ENCODE measurements at regions not wholly inside any gene's neighbourhood (a gene's known extent, or its start where the extent isn't known, plus 50 kb on each side); places are given as distances from the start of the nearest gene placed in this dataset.

DNA sequence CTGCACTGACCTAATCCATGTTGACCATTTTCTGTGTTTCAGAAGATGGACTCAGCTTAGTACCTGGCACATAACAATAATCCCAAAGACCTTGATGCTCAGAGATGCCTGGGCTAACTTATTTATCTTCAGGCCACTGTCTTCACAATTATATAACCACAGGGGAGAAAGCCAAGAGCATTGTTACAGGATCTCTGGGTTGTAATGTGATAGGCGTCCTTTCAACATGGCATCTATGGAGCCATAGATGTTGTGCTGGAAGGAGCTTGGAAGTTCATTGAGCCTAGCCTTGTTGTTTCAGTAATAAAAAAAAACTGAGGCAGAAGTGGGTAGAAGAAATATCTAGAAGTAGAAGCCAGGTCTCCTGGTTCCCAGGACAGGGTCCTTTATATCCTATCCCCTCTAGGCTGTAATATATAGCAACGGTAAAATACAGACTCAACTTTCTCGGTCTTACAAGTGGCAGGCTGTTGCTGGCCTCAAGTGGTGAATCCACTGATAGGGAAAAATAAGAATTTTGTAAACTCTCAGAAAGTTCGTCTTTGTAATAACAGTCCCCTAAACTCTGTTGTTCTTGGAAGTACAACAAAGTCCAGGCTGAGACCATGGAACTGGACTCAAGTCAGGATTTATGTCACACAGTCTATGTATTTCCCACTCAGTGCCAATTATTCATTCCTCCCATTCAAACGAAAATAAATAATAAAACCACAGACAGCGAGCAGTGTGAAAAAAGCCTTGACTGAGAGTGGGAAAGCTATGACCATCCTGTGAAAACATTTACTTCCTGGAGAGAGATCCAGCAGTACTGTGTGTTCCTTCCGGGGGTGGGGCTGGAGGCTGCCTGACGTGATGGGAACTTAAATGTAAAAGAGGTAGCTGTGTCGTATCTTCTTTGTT is 277.6 kb downstream of the REEP3 start:
- H3K9me3 ChIP-seq (ENCODE audit: control insufficient read depth in 2 of 2, insufficient read depth in 1 of 2, low read depth in 1 of 2, low read length in 1 of 2): no peaks in the 10 kb centered on the region
- H3K4me1 ChIP-seq (ENCODE audit: control insufficient read depth in 2 of 2, insufficient read depth in 2 of 2, low read length in 1 of 2): no peaks in the 10 kb centered on the region
- no peaks in the 10 kb centered on the region for H3K36me3 ChIP-seq (ENCODE audit: control insufficient read depth in 2 of 2, insufficient read depth in 2 of 2, low read length in 1 of 2)
- H3K27ac ChIP-seq (ENCODE audit: low read depth in 2 of 2, low read length in 1 of 2): no peak overlapping the region
- 33 to 38% methylated on average over 9 of the region's 9 CpGs for WGBS, 2 donors
- H3K27me3 ChIP-seq (ENCODE audit: control insufficient read depth in 1 of 2, insufficient read depth in 2 of 2, low read length in 2 of 2): no peaks in the 10 kb centered on the region
- no peak overlapping the region for H3K4me3 ChIP-seq (ENCODE audit: low read depth in 1 of 2, low read length in 2 of 2)

DNA sequence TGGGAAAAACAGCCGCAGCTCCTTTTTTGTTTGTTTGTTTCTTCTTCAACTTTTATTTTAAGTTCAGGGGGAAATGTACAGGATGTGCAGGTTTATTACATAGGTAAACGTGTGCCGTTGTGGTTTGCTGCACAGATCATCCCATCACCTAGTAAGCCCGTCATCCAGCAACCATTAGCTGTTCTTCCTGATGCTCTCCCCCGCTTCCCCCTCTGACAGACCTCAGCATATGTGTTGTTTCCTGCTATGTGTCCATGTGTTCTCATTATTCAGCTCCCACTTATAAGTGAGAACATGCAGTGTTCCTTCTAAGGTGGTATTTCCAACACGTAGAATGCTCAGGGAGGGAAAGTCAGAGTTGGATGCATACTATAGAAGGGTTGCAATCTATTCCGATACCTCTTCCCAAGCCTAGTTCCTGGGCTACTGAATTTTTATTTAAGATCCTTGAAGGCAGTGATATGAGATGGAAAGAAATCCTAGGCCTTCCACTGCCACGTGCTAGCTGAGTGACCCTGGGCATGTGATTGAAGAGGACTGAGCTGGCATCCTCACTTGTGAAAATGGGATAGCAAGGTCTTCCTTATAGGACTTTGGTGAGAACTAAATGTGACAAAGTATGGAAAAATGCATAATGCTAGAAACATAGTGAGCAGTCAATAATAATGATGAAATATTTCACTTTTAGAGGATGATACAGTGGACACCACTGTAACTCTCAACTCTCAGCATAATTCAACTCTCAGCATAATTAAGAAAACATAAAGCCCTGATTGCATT is 278.5 kb downstream of the REEP3 start:
- no peaks in the 10 kb centered on the region for H3K9me3 ChIP-seq (ENCODE audit: control insufficient read depth in 2 of 2, insufficient read depth in 1 of 2, low read depth in 1 of 2, low read length in 1 of 2)
- WGBS, 2 donors: 54 to 55% methylated on average over 8 of the region's 8 CpGs

GRCh38 chr10:63801166-63801565 is 280.0 kb downstream of the REEP3 start:
- 31 to 36% methylated on average over 4 of the region's 4 CpGs for WGBS, 2 donors
- Histone ChIP-seq H3K36me3 (ENCODE audit: control insufficient read depth in 2 of 2, insufficient read depth in 2 of 2, low read length in 1 of 2) (no peaks in the 10 kb centered on the region), H3K9me3 (ENCODE audit: control insufficient read depth in 2 of 2, insufficient read depth in 1 of 2, low read depth in 1 of 2, low read length in 1 of 2) (no peaks in the 10 kb centered on the region), H3K27ac (ENCODE audit: low read depth in 2 of 2, low read length in 1 of 2) (no peak overlapping the region), H3K4me1 (ENCODE audit: control insufficient read depth in 2 of 2, insufficient read depth in 2 of 2, low read length in 1 of 2) (no peaks in the 10 kb centered on the region), H3K27me3 (ENCODE audit: control insufficient read depth in 1 of 2, insufficient read depth in 2 of 2, low read length in 2 of 2) (no peaks in the 10 kb centered on the region), H3K4me3 (ENCODE audit: low read depth in 1 of 2, low read length in 2 of 2) (no peak overlapping the region)

More for the DNA sequence above, 278.5 kb downstream of the REEP3 start:
- no peak overlapping the region for H3K4me3 ChIP-seq (ENCODE audit: low read depth in 1 of 2, low read length in 2 of 2)
- no peaks in the 10 kb centered on the region for H3K4me1 ChIP-seq (ENCODE audit: control insufficient read depth in 2 of 2, insufficient read depth in 2 of 2, low read length in 1 of 2)
- no peaks in the 10 kb centered on the region for H3K27me3 ChIP-seq (ENCODE audit: control insufficient read depth in 1 of 2, insufficient read depth in 2 of 2, low read length in 2 of 2)
- H3K27ac ChIP-seq (ENCODE audit: low read depth in 2 of 2, low read length in 1 of 2): peak overlapping the region in 1 of 2 donors; percentile 1
- H3K36me3 ChIP-seq (ENCODE audit: control insufficient read depth in 2 of 2, insufficient read depth in 2 of 2, low read length in 1 of 2): no peaks in the 10 kb centered on the region

DNA sequence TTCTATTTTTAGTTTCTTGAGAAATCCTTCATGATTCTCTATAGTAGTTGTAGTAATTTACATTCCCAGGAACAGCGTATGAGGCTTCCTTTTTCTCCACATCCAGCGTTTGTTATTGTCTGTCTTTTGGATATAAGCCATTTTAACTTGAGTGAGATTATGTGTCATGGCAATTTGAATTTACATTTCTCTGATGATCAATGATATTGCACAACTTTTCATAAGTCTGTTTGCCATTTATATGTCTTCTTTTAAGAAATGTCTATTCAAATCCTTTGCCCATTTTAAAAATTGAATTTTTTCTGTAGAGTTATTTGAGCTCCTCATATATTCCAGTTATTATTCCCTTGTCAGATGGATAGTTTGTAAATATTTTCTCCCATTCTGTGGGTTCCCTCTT is 285.1 kb downstream of the REEP3 start:
- Histone ChIP-seq H3K4me1 (ENCODE audit: control insufficient read depth in 2 of 2, insufficient read depth in 2 of 2, low read length in 1 of 2) (no peaks in the 10 kb centered on the region), H3K36me3 (ENCODE audit: control insufficient read depth in 2 of 2, insufficient read depth in 2 of 2, low read length in 1 of 2) (no peaks in the 10 kb centered on the region), H3K4me3 (ENCODE audit: low read depth in 1 of 2, low read length in 2 of 2) (no peak overlapping the region), H3K27ac (ENCODE audit: low read depth in 2 of 2, low read length in 1 of 2) (no peak overlapping the region), H3K9me3 (ENCODE audit: control insufficient read depth in 2 of 2, insufficient read depth in 1 of 2, low read depth in 1 of 2, low read length in 1 of 2) (no peaks in the 10 kb centered on the region), H3K27me3 (ENCODE audit: control insufficient read depth in 1 of 2, insufficient read depth in 2 of 2, low read length in 2 of 2) (no peaks in the 10 kb centered on the region)
- 29 to 44% methylated on average over 2 of the region's 2 CpGs for WGBS, 2 donors

GRCh38 chr10:63812501-63812900 is 291.3 kb downstream of the REEP3 start:
- Histone ChIP-seq H3K9me3 (ENCODE audit: control insufficient read depth in 2 of 2, insufficient read depth in 1 of 2, low read depth in 1 of 2, low read length in 1 of 2) (no peaks in the 10 kb centered on the region), H3K4me1 (ENCODE audit: control insufficient read depth in 2 of 2, insufficient read depth in 2 of 2, low read length in 1 of 2) (no peaks in the 10 kb centered on the region), H3K27me3 (ENCODE audit: control insufficient read depth in 1 of 2, insufficient read depth in 2 of 2, low read length in 2 of 2) (no peaks in the 10 kb centered on the region), H3K27ac (ENCODE audit: low read depth in 2 of 2, low read length in 1 of 2) (no peak overlapping the region), H3K36me3 (ENCODE audit: control insufficient read depth in 2 of 2, insufficient read depth in 2 of 2, low read length in 1 of 2) (no peaks in the 10 kb centered on the region), H3K4me3 (ENCODE audit: low read depth in 1 of 2, low read length in 2 of 2) (no peak overlapping the region)
- WGBS, 2 donors: 70 to 75% methylated on average over 1 of the region's 2 CpGs

GRCh38 chr10:63819753-63820329 is 298.6 kb downstream of the REEP3 start:
- no peak overlapping the region for H3K4me3 ChIP-seq (ENCODE audit: low read depth in 1 of 2, low read length in 2 of 2)
- H3K36me3 ChIP-seq (ENCODE audit: control insufficient read depth in 2 of 2, insufficient read depth in 2 of 2, low read length in 1 of 2): no peaks in the 10 kb centered on the region
- H3K27me3 ChIP-seq (ENCODE audit: control insufficient read depth in 1 of 2, insufficient read depth in 2 of 2, low read length in 2 of 2): no peaks in the 10 kb centered on the region
- H3K9me3 ChIP-seq (ENCODE audit: control insufficient read depth in 2 of 2, insufficient read depth in 1 of 2, low read depth in 1 of 2, low read length in 1 of 2): no peaks in the 10 kb centered on the region
- 5 to 9% methylated on average over 3 of the region's 3 CpGs for WGBS, 2 donors
- no peaks in the 10 kb centered on the region for H3K4me1 ChIP-seq (ENCODE audit: control insufficient read depth in 2 of 2, insufficient read depth in 2 of 2, low read length in 1 of 2)
- no peak overlapping the region for H3K27ac ChIP-seq (ENCODE audit: low read depth in 2 of 2, low read length in 1 of 2)

- WGBS, 2 donors: 65 to 75% methylated on average over 5 of the region's 5 CpGs
Observed at GRCh38 chr10:63822496-63822895, 301.3 kb downstream of the REEP3 start.

DNA sequence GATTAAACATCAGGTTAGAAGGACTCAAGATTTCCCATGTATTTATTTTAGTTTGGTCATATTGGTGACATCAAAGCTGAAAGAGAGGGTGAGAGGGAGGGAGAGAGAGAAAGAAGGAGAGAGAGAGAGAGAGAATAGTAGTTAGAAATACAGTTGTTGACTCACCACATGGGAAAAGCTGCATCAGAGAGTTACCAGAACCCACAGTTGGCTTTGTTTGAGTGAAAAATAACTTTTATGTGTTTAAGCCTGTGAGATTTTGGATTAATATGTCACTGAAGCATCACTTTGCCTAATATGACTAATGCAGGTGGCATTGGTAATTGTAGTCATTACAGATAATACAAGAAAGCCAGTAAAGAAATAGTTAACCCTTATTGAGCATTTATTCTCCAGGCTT is 303.9 kb downstream of the REEP3 start:
- Histone ChIP-seq H3K27me3 (ENCODE audit: control insufficient read depth in 1 of 2, insufficient read depth in 2 of 2, low read length in 2 of 2) (no peaks in the 10 kb centered on the region), H3K36me3 (ENCODE audit: control insufficient read depth in 2 of 2, insufficient read depth in 2 of 2, low read length in 1 of 2) (no peaks in the 10 kb centered on the region), H3K4me3 (ENCODE audit: low read depth in 1 of 2, low read length in 2 of 2) (no peak overlapping the region), H3K9me3 (ENCODE audit: control insufficient read depth in 2 of 2, insufficient read depth in 1 of 2, low read depth in 1 of 2, low read length in 1 of 2) (no peaks in the 10 kb centered on the region), H3K4me1 (ENCODE audit: control insufficient read depth in 2 of 2, insufficient read depth in 2 of 2, low read length in 1 of 2) (no peaks in the 10 kb centered on the region), H3K27ac (ENCODE audit: low read depth in 2 of 2, low read length in 1 of 2) (no peak overlapping the region)

More at GRCh38 chr10:63822496-63822895, 301.3 kb downstream of the REEP3 start:
- Histone ChIP-seq H3K36me3 (ENCODE audit: control insufficient read depth in 2 of 2, insufficient read depth in 2 of 2, low read length in 1 of 2) (no peaks in the 10 kb centered on the region), H3K4me1 (ENCODE audit: control insufficient read depth in 2 of 2, insufficient read depth in 2 of 2, low read length in 1 of 2) (no peaks in the 10 kb centered on the region), H3K4me3 (ENCODE audit: low read depth in 1 of 2, low read length in 2 of 2) (no peak overlapping the region), H3K9me3 (ENCODE audit: control insufficient read depth in 2 of 2, insufficient read depth in 1 of 2, low read depth in 1 of 2, low read length in 1 of 2) (no peaks in the 10 kb centered on the region), H3K27ac (ENCODE audit: low read depth in 2 of 2, low read length in 1 of 2) (no peak overlapping the region), H3K27me3 (ENCODE audit: control insufficient read depth in 1 of 2, insufficient read depth in 2 of 2, low read length in 2 of 2) (no peaks in the 10 kb centered on the region)

- Histone ChIP-seq H3K9me3 (ENCODE audit: control insufficient read depth in 2 of 2, insufficient read depth in 1 of 2, low read depth in 1 of 2, low read length in 1 of 2) (no peaks in the 10 kb centered on the region), H3K4me1 (ENCODE audit: control insufficient read depth in 2 of 2, insufficient read depth in 2 of 2, low read length in 1 of 2) (no peaks in the 10 kb centered on the region), H3K36me3 (ENCODE audit: control insufficient read depth in 2 of 2, insufficient read depth in 2 of 2, low read length in 1 of 2) (no peaks in the 10 kb centered on the region), H3K27ac (ENCODE audit: low read depth in 2 of 2, low read length in 1 of 2) (no peak overlapping the region), H3K4me3 (ENCODE audit: low read depth in 1 of 2, low read length in 2 of 2) (no peak overlapping the region), H3K27me3 (ENCODE audit: control insufficient read depth in 1 of 2, insufficient read depth in 2 of 2, low read length in 2 of 2) (no peaks in the 10 kb centered on the region)
- 79% methylated on average over 5 of the region's 5 CpGs for WGBS, 2 donors
Observed at GRCh38 chr10:63825766-63826165, 304.6 kb downstream of the REEP3 start.

Measured in esophagus (tissue), 2 donors.